B cell (primary cell): ENCODE measurements at regions not wholly inside any gene's neighbourhood (a gene's known extent, or its start where the extent isn't known, plus 50 kb on each side); places are given as distances from the start of the nearest gene placed in this dataset.

ENCODE experiments used
- ATAC-seq: fragments of 200-7000 bp; cut with Tn5 transposase; one replicate; pipeline ENCODE4 v1.10.0; 2021; ENCODE audit warnings: low read depth, mild to moderate bottlenecking, moderate number of reproducible peaks, moderate library complexity
- CTCF ChIA-PET: fragments of 350-600 bp; sonication (Branson Sonifier 250); formaldehyde crosslinking; loops from one replicate; lab custom pipeline; 2021; ENCODE audit warnings: antibody characterized with exemption, inconsistent platforms; lab: Charles Lee
- POLR2A ChIA-PET: fragments of 350-600 bp; sonication (Branson Sonifier 250); formaldehyde crosslinking; loops from one replicate; lab custom pipeline; 2021; ENCODE audit warnings: antibody characterized with exemption; lab: Charles Lee
- DNase-seq: peaks from one replicate; pipeline ENCODE4 v3.0.0; 2013
- H2AFZ ChIP-seq: 2 replicates; pipeline ENCODE4 v1.6.1; 2012; ENCODE audit warnings: mild to moderate bottlenecking, low read depth, low read length; ENCODE audit not compliant: insufficient read depth, poor library complexity, severe bottlenecking
- H3K27ac ChIP-seq, 2 donors: 1 replicate in 1 of 2; 2 replicates in 1 of 2; pipeline ENCODE4 v1.5.1; 2012 to 2013; ENCODE audit warnings: low read length in 2 of 2, mild to moderate bottlenecking in 2 of 2, moderate library complexity in 1 of 2
- H3K27me3 ChIP-seq, 4 experiments: fragments of 200-600 bp in 1 of 4; sonication (generic) in 1 of 4; replicated peaks in 1 of 4; 1 replicate in 2 of 4; 2 replicates in 2 of 4; pipeline versions ENCODE4 v1.6.1 to v1.7.0; 2013 to 2016; ENCODE audit warnings: low read length in 3 of 4, mild to moderate bottlenecking in 2 of 4, mixed read lengths in 1 of 4, moderate library complexity in 1 of 4; ENCODE audit not compliant: insufficient read depth in 4 of 4, control insufficient read depth in 3 of 4; ENCODE audit errors: control extremely low read depth in 1 of 4
- H3K36me3 ChIP-seq, 2 experiments: replicated peaks in 1 of 2; 1 replicate in 1 of 2; 2 replicates in 1 of 2; pipeline versions ENCODE4 v1.6.1 to v1.7.1; 2013; ENCODE audit warnings: low read length in 1 of 2; ENCODE audit not compliant: insufficient read depth in 2 of 2, control insufficient read depth in 1 of 2; ENCODE audit errors: control extremely low read depth in 1 of 2, extremely low read depth in 1 of 2
- H3K4me1 ChIP-seq, 2 donors: fragments of 200-600 bp in 1 of 2; sonication (generic) in 1 of 2; 1 replicate in 1 of 2; 2 replicates in 1 of 2; pipeline versions ENCODE4 v1.5.1 to v1.6.1; 2013 to 2017; ENCODE audit warnings: low read length in 2 of 2; ENCODE audit not compliant: control insufficient read depth in 2 of 2, insufficient read depth in 2 of 2
- H3K4me2 ChIP-seq: replicated peaks from 2 replicates; pipeline ENCODE3; 2012; ENCODE audit warnings: mild to moderate bottlenecking, low read depth, low read length; ENCODE audit not compliant: poor library complexity, severe bottlenecking
- H3K4me3 ChIP-seq, 5 experiments: fragments of 200-600 bp in 1 of 5; sonication (generic) in 1 of 5; 1 replicate in 3 of 5; 2 replicates in 2 of 5; pipeline versions ENCODE4 v1.5.1 to v1.7.0; 2011 to 2016; ENCODE audit warnings: low read length in 4 of 5, mild to moderate bottlenecking in 4 of 5, low read depth in 2 of 5, control low read depth in 1 of 5, moderate library complexity in 1 of 5; ENCODE audit not compliant: insufficient read depth in 1 of 5; ENCODE audit errors: control extremely low read depth in 1 of 5, extremely low read depth in 1 of 5
- H3K79me2 ChIP-seq: fragments of 200-600 bp; sonication (generic); one replicate; pipeline ENCODE4 v1.6.0; 2016; ENCODE audit warnings: low read length; ENCODE audit not compliant: control insufficient read depth, insufficient read depth
- H3K9ac ChIP-seq: fragments of 200-600 bp; sonication (generic); 2 replicates; pipeline ENCODE4 v1.6.1; 2017; ENCODE audit warnings: mild to moderate bottlenecking, low read length, moderate library complexity
- H3K9me3 ChIP-seq, 3 donors: one replicate each; pipeline versions ENCODE4 v1.6.1 to v1.7.1; 2013; ENCODE audit warnings: low read length in 2 of 3; ENCODE audit not compliant: control insufficient read depth in 2 of 3, insufficient read depth in 1 of 3; ENCODE audit errors: control extremely low read depth in 1 of 3
- H4K20me1 ChIP-seq: 2 replicates; pipeline ENCODE4 v1.6.0; 2012; ENCODE audit warnings: mild to moderate bottlenecking, low read length; ENCODE audit not compliant: insufficient read depth, control insufficient read depth, poor library complexity, severe bottlenecking
- H3K27ac Mint-ChIP-seq: one replicate; pipeline ENCODE4 v1.8.0; 2021; ENCODE audit warnings: mixed read lengths
- H3K27me3 Mint-ChIP-seq: one replicate; pipeline ENCODE4 v1.8.0; 2021; ENCODE audit warnings: mixed read lengths
- H3K4me1 Mint-ChIP-seq: one replicate; pipeline ENCODE4 v1.8.0; 2021; ENCODE audit warnings: mixed read lengths
- H3K4me3 Mint-ChIP-seq: one replicate; pipeline ENCODE4 v1.8.0; 2021; ENCODE audit warnings: mixed read lengths
- H3K9me3 Mint-ChIP-seq: one replicate; pipeline ENCODE4 v1.8.0; 2022; ENCODE audit warnings: mixed read lengths; ENCODE audit not compliant: insufficient read depth
- CTCF ChIP-seq: fragments of 200-600 bp; IDR thresholded peaks from one replicate; pipeline ENCODE4 v1.8.0; 2022; ENCODE audit warnings: antibody characterized with exemption, mild to moderate bottlenecking
- EZH2 ChIP-seq: IDR thresholded peaks from 2 replicates; pipeline ENCODE4 v1.6.1; 2012; ENCODE audit warnings: borderline replicate concordance, low read depth, mild to moderate bottlenecking, moderate library complexity, low read length; ENCODE audit not compliant: insufficient read depth, poor library complexity, severe bottlenecking
- WGBS: methylation state at CpG from one replicate; pipeline ENCODE4 v1.1.5; 2013; ENCODE audit warnings: missing lambda C conversion rate; ENCODE audit not compliant: insufficient coverage; 5-methylcytosine and 5-hydroxymethylcytosine counted together
- intact Hi-C: fragments of 100-400 bp; cut with micrococcal nuclease; formaldehyde crosslinking; loops from one replicate; pipeline ENCODE4 v1.10.0; 2022

DNA sequence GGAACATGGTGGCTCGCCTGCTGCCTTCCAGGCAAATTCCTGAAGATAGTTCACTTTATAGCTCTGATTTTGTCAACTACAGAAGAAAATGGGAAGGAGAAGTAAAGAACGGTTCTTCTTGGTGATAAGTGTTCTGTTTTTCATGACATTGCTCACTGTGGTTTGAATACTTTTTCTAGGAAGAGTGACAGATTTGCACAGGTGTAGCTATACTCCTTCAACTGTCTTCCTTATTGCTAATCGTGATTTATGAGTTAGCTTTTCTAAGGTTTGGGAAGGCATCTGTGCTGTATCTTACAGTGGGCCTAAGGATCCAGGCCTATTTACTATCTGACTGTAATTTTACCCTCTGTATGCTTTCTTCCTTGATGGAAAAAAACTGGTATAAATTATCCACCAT lies 405.6 kb downstream of the NDFIP2 start:
- no peaks in the 10 kb centered on the region for H3K36me3 ChIP-seq
- no peaks in the 10 kb centered on the region for H3K79me2 ChIP-seq
- H3K9me3 ChIP-seq, result no peaks in the 10 kb centered on the region
- Mint-ChIP-seq H3K4me1 (no peaks in the 10 kb centered on the region), H3K27ac (no peak overlapping the region), H3K4me3 (no peak overlapping the region), H3K9me3 (peaks cover 5% of the 10 kb centered on the region), H3K27me3 (no peaks in the 10 kb centered on the region)
- WGBS, result 63% methylated on average over 2 of the region's 3 CpGs
- H3K27me3 ChIP-seq, result no peaks in the 10 kb centered on the region
- no peak for TF ChIP-seq CTCF
- TF ChIP-seq EZH2, result no peak
- no peak overlapping the region for H3K4me3 ChIP-seq
- H2AFZ ChIP-seq, result no peak overlapping the region
- DNase-seq, result no peak
- H3K4me1 ChIP-seq, result no peaks in the 10 kb centered on the region
- POLR2A ChIA-PET, result no interaction called here
- no peak overlapping the region for H3K9ac ChIP-seq
- no peaks in the 10 kb centered on the region for H4K20me1 ChIP-seq
- H3K4me2 ChIP-seq, result no peak overlapping the region
- ATAC-seq, result no peak
- intact Hi-C loops, result no loop called here
- H3K27ac ChIP-seq, result no peak overlapping the region
- CTCF ChIA-PET, result no interaction called here

DNA sequence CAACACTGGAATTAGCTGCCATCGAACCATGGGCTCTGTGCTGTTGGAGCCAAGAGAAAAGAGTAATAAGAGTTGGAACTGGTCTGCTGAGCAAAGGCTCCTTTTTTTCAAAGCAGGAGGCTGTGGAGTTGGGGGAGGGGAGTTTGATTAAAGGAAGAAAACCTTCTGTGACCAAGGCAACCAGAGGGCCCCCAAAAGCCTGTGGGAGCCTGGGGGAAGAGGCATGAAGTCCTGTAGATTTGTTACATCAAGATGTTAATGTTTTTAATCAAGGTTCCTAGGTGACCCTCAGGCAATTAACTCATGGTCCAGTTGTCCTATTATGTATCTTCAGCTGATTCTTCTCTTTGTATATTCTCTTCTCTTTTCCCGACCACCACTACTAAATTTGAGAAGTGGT lies 403.9 kb downstream of the NDFIP2 start:
- TF ChIP-seq CTCF (no peak), EZH2 (no peak)
- ChIA-PET CTCF (no interaction called here), POLR2A (no interaction called here)
- Mint-ChIP-seq H3K27me3 (no peaks in the 10 kb centered on the region), H3K9me3 (peaks cover 5% of the 10 kb centered on the region), H3K27ac (no peak overlapping the region), H3K4me3 (no peak overlapping the region), H3K4me1 (no peaks in the 10 kb centered on the region)
- Histone ChIP-seq H3K36me3 (no peaks in the 10 kb centered on the region), H3K9me3 (no peaks in the 10 kb centered on the region), H3K79me2 (no peaks in the 10 kb centered on the region), H3K27me3 (no peaks in the 10 kb centered on the region), H3K4me1 (no peaks in the 10 kb centered on the region), H3K9ac (no peak overlapping the region), H4K20me1 (no peaks in the 10 kb centered on the region), H3K27ac (no peak overlapping the region), H2AFZ (no peak overlapping the region), H3K4me2 (no peak overlapping the region), H3K4me3 (no peak overlapping the region)
- DNase-seq (no peak), ATAC-seq (no peak)
- 89% methylated on average over 1 of the region's 2 CpGs for WGBS
- intact Hi-C loops, result no loop called here
